ENCODE measurements at regions not wholly inside any gene's neighbourhood (a gene's known extent, or its start where the extent isn't known, plus 50 kb on each side); places are given as distances from the start of the nearest gene placed in this dataset.
"Not testable (repeated sequence)": the region's sequence is repeated elsewhere in the genome, so short reads cannot be mapped to it uniquely, and the experiment has no call there.

DNA sequence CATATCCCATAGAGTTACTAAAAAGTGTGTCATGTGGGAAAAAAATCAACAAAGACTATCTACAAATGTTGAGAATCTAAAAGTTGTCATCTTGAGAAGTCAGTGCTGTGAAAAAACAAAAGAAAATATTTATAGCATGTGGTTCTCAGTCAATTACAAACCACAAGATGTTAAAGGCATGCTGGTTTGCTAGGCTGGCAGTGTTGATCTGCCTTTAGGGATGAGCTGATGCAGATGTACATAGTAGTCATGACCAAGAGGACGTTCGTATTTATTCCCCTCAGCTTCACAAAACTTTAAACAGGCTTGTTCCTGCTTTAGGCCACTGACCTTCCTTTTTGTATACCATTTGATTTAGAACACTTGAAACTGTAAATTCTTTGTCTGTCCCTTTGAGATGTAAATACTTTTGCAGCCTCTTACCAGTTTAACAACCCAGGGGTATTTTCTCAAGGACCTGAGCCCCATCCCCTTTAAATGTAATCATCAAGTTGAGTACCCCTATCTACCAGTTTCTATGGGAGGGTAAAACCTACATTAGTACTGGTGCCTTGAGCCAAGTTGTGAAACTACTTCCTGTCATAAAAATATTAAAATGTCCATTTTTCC, 446.6 kb downstream of the KCNJ18 start:
- no peak for FAIRE-seq

DNA sequence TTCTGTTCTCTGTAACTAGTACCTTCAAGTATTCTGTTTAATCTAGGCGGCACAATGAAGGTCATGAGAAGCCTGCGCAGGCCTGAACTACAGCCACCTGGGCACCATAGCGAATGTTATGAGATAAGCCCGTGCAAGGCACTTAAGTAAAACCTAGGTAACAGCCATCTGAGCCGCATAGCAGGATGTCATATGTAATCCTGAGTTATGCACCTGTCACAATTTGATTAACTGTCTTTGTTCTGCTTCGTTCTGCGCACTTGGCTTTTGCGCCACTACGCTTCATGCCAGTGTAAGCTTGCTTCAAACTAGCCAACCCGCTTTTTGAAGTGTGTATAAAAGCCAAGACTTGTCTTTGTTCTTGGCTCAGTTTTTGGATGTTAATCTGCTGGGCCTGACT, 449.8 kb downstream of the KCNJ18 start:
- no peak for FAIRE-seq

DNA sequence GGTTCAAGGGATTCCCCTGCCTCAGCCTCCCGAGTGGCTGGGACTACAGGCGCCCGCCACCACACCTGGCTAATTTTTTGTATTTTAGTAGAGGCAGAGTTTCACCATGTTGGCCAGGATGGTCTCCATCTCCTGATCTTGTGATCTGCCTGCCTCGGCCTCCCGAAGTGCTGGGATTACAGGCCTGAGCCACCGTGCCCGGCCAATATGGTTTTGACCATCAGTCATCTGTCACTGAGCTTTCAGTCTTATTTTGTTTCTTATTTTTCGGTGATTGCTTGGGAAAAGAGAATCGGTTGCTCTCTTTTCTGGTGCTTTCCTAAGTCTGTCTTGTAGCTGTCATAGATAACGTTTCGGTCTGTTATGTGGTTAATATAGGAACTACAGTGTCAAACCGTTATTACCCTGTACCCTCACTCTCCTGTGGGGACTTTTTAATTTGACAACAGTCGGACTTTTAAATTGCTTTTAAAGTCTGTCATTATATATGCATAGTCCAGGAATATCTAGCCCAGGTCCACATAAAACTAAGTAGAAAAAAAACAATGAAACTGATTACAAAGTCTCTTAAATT, 453.4 kb downstream of the KCNJ18 start:
- no peak for FAIRE-seq

DNA sequence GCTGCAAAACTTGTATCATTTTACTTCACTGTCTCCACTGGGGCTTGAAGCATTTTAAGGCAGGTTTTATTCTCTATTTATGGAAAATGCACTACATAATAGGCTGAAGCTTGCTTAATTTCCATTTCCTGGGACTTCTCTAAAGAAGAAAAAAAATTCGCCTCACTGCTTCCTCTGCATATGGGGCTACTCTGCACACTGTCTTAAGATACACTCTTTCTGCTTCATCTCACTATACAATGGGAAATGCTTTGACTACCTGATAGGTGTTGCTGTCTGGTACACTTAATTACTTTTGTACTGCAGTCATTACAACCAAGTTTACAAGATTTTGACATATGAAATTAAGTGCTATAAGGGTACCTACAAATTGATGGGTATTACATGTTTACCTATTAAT, 466.0 kb downstream of the KCNJ18 start:
- no peak for FAIRE-seq

DNA sequence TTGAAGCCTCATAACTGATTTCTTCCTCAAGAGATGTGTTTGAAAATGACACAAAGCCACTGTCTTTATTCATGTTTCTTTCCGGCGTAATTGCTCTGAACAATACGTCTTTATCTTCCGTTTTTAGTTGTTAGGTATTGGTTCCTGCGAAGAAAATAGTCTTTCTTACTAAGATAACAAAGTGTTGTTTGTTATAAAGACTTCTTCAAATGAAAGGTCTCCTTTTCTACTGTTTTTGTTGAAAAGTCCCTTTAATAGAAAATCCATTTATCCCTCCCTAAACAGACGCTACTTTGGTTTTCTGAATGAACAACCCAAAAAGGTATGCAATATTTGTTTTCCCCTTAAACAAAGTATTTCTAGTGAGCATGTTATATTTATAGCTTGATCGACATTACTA, 469.1 kb downstream of the KCNJ18 start:
- no peak for FAIRE-seq

DNA sequence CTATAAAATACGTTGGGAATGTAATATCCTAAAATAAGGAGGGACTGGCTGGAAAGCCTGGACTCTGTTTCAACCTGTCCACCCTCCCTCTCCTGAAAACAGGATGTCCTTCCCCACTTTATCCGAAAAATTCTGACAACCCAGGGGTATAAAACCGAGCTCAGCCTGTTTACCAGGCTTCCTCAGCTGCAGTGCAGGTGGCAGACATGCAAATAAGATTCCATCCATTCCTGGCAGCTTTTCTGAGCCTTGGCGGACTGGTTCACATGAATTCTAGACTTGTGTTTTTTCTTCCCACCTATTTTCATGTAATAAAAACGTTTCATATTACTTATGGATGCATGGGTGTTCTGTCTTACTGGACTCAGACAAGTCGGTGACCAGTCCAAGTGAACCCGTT, 479.3 kb downstream of the KCNJ18 start:
- no peak for FAIRE-seq

DNA sequence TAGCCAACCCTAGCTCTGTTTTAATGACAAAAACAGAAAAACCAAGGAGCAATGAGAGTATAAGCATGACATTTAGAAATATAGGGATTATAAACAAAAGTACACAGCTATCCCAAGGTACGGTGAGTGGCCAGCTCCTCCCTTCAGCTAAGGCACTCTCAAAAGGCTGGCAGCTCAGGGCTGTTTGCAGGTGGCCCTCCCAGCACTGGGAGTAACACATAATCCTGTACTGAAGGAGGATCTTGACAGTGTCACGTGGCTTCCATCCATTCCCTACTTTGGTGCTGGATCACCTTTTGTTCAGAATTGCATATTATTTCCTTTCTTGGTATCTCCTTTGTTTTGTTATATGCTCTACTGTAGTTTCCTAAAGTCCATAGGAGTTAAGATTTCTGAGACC, 500.8 kb downstream of the KCNJ18 start:
- no peak for FAIRE-seq

DNA sequence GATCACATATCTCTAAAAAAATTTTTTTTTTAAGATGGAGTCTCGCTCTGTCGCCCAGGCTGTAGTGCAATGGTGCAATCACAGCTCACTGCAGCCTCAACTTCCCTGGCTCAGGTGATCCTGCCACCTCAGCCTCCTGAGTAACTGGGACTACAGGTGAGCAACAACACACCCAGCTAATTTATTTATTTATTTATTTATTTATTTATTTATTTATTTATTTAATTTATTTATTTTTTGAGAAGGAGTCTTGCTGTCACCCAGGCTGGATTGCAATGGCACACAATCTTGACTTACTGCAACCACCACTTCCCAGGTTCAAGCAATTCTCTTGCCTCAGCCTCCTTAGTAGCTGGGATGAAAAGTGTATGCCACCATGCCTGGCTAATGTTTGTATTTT, 507.9 kb downstream of the KCNJ18 start:
- not testable (repeated sequence) for FAIRE-seq

DNA sequence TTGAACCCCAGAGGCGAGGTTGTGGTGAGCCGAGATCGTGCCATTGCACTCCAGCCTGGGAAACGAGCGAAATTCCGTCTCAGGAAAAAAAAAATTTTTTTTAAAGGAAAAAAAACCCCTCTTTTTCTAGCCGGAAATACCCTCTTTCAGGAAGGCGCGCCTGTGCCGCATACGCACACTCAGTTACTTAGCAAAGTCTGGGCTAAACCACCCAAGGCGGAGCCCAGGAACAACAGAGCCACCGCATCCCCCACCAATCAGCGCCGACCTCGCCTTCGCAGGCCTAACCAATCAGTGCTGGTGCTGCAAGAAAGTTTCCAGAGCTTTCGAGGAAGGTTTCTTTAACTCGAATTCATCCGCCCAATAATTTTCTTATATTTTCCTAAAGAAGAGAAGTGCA, 510.4 kb downstream of the KCNJ18 start:
- FAIRE-seq = no peak

DNA sequence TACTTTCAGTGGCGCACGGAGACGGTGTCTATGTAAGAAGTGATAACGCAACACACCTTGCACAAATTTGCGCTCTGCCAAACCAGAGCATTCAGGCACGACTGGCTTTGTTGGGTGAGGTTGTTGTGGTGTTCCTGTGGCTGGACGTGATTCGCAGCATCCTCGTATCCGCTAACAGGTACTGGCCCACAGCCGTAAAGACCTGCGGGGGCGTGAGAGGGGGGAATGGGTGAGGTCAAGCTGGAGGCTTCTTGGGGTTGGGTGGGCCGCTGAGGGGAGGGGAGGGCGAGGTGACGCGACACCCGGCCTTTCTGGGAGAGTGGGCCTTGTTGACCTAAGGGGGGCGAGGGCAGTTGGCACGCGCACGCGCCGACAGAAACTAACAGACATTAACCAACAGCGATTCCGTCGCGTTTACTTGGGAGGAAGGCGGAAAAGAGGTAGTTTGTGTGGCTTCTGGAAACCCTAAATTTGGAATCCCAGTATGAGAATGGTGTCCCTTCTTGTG, 510.9 kb downstream of the KCNJ18 start:
- no peak for FAIRE-seq

DNA sequence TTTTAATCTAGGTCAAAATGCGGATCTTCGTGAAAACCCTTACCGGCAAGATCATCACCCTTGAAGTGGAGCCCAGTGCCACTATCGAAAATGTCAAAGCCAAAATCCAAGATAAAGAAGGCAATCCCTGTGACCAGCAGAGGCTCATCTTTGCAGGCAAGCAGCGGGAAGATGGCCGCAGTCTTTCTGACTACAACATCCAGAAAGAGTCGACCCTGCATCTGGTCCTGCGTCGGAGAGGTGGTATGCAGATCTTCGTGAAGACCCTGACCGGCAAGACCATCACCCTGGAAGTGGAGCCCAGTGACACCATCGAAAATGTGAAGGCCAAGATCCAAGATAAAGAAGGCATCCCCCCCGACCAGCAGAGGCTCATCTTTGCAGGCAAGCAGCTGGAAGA, 511.8 kb downstream of the KCNJ18 start:
- not testable (repeated sequence) for FAIRE-seq

DNA sequence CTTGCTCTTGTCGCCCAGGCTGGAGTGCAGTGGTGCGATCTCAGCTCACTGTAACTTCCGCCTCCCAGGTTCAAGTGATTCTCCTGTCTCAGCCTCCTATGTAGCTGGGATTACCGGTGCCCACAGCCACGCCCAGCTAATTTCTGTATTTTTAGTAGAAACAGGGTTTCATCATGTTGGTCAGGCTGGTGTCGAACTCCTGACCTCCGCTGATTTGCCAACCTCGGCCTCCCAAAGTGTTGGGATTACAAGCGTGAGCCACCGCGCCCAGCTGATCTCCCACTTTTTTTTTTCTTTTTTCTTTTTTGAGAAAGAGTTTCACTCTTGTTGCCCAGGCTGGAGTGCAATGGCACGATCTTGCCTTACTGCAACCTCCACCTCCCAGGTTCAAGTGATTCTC, 517.9 kb downstream of the KCNJ18 start:
- FAIRE-seq = not testable (repeated sequence)

DNA sequence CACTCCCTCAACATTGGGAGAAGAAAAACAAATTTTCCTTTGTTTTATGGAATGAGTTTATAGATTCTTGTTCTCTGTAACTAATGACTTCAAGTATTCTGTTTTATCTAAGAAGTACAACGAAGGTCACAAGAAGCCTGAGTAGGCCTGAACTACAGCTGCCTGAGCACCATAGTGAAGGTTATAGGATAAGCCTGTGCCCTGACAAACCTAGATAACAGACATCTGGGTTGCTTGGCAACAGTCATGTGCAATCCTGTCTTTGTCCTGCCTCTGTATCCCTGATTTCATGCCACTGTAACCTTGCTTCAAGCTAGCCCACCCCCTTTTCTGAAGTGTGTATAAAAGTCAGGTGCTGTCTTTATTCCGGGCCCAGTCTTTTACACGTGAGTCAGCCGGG, 520.8 kb downstream of the KCNJ18 start:
- FAIRE-seq = not testable (repeated sequence)

DNA sequence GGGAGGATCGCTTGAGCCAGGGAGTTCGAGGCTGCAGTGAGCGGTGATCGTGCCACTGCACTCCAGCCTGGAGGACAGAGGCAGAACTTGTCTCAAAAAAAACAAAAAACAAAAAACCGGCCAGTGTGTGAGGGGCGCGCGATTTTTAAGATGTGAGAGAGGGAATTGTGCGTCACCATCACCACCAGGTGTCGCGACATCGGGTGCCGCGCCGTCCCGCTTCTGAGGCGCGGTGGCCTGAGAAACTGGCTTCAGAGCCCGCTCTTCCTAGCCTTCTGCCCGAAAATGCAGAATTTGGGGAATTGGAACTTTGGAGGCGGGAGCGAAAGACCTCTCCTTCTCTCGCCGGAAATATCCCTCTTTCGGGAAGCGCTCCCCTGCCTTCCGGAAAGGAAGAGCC, 524.8 kb downstream of the KCNJ18 start:
- no peak for FAIRE-seq

DNA sequence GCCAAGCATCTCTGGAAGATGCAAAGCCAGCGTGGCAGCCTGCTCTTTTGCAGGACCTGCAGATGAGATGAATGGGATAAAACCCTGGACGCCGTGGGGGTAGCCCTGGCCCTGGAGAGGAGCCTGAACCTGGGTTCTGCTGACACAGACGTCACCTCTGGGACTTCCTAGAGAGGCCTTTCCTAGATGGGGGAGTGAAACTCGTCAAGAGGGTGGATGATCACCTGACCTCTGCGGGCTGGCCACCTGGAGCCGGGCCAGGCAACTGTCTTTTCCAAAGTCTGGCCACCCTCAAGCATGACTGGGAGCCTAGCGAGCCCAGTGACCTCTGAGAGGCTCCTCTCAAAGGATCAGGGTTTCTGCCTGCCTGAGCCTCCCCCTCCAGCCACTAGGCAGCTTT, 529.0 kb downstream of the KCNJ18 start:
- no peak for FAIRE-seq

DNA sequence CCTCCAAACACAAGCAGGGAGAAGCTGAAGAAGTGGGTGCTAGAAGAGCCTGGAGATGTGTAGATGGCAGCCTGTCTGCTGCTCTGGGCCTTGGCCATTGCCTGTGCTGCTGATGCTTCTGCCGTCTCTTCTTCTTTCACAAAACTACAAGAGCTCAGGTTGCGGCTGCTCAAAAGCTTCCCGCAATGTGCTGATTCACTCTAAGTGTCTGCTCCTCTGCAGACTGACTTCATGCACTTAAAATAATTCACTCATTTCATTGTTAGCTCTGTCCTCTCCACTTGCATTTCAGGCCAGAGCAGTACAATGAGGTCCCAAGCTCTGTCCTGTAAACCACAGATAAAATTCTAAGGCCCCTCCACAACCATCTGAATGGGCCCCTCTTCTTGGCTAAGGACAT, 534.2 kb downstream of the KCNJ18 start:
- not testable (repeated sequence) for FAIRE-seq

DNA sequence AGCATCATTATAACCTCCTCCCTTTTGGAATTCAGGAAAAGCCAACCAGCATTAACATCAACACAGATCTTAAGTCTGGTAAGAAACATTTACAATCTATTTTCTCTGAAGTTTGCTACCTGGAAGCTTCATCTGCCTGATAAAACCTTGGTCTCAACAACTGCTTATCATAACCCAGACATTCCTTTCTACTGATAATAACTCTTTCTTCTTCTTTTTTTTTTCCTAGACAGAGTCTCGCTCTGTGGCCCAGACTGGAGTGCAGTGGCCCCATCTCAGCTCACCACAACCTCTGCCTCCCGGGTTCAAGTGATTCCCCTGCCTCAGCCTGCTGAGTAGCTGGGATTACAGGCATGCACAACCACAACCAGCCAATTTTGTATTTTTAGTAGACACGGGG, 534.6 kb downstream of the KCNJ18 start:
- FAIRE-seq = not testable (repeated sequence)

DNA sequence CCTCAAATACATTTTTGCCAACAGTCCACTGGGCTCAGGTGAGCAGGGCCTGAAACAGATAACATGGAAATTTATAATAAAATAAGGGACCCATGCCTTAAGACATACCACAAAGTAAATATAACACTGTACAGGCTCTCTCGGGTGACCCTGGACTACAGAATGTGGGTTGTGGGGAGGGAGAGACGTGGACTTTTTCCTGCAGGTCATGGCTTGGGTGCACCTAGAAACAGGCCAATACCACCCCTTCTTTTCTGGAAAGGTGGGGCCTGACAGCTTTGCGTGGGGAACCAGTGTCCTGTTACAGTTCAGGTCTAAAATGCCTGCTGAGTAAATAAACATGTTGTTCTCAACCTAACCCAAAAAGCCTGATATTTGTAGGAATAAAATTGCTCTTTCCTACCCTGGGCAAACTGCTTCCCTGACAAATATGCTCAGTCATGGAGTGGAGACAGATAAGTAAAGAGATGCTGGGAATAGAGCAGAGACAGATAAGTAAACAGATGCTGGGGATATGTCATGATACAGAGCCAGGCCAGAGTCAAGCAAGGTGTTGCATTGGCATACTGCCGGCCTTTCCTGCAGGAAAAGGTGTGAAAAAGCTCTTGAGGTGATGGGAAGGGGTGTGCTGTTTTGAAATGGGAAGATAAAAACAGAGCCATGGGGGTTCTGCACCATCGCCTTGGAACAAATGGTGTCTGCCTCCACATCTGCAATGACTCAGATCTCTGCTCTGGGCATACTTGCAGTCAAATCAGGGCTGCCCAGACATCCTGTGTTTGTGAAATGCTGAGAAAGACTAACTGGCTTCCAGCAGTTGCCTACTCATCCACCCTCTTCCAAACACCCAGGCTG, 535.6 kb downstream of the KCNJ18 start:
- not testable (repeated sequence) for FAIRE-seq

DNA sequence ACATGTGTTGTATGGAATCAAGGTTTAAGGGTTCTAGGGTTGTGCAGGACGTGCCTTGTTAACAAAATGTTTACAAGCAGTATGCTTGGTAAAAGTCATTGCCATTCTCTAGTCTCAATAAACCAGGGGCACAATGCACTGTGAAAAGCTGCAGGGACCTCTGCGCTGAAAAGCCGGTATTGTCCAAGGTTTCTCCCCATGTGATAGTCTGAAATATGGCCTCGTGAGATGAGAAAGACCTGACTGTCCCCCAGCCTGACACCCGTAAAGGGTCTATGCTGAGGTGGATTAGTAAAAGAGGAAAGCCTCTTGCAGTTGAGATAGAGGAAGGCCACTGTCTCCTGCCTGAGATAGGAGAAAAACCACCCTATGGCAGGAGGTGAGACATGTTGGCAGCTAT, 537.5 kb downstream of the KCNJ18 start:
- not testable (repeated sequence) for FAIRE-seq

DNA sequence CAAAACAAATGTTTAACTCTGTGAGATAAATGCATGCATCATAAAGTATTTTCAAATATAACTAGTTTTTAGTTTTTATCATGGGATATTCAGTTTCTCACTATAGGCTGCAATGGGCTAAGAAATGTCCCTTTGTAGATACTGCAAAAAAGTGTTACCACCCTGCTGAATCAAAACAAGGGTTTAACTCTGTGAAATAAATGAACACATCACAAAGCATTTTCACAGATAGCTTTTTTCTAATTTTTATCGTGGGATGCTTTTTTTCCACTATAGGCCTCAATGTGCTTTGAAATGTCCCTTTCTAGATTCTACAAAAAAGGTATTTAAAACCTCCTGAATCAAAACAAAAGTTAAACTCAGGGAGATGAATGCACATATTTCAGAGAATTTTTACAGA, 541.1 kb downstream of the KCNJ18 start:
- FAIRE-seq = no peak

DNA sequence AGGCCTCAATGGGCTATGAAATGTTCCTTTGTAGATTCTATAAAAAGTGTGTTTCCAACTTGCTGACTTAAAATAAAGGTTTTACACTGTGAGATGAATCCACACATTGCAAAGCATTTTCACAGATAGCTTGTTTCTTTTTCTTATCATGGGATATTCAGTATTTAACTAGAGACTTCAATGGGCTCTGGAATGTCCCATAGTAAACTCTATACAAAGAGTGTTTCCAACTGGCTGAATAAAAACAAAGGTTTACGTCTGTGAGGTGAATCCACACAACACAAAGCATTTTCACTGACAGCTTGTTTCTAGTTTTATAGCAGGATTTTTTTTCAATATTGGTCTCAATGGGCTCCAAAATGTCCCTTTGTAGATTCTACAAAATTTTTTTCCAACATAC, 550.1 kb downstream of the KCNJ18 start:
- no peak for FAIRE-seq

DNA sequence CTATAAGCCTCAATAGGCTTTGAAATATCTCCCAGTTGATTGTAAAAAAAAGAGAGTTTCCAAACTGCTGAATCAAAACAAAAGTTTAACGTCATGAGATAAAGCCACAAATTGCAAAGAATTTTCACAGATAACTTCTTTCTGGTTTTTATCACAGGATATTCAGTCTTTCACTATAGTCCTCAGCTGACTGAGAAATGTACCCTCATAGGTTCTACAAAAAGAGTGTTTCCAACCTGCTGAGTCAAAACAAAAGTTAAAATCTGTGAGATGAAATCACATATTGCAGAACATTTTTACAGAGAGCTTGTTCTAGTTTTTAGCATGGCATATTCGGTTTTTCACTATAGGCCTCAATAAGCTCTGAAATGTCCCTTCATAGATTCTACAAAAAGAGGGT, 559.2 kb downstream of the KCNJ18 start:
- no peak for FAIRE-seq

DNA sequence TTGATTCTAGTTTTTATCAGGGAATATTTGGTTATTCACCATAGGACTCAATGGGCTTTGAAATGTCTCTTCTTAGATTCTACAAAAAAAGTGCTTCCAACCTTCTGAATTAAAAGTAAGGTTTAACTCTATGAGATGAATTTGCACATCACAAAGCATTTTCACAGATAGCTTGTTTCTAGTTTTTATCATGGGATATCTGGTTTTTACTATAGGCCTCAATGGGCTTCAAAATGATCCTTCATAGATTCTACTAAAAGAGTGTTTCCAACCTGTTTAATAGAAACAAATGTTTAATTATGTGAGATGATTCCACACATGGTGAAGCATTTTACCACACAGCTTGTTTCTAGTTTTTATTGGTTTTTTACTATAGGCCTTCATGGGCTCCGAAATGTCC, 560.7 kb downstream of the KCNJ18 start:
- FAIRE-seq = no peak

DNA sequence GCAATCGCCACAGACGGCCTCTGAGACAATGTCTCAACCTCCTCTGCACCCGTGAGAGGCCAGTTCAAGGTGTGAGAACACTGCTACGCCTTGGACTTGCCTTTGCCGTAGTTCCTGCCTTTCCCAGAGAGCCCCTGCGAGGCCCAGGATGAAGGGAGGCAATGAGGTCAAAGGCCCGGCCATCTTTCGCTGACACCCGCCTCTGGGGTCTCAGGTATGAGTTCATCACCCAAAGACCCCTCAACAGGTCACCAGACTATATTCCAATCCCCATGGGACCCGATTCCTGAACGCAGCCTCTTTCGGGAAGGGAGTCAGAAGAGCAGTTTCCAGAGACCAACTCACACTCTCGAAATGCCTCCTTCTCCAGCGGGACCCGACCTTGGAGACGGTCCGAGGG, 573.5 kb downstream of the KCNJ18 start:
- no peak for FAIRE-seq

Data from TTC549 (cell line).